ENCODE measurements at regions not wholly inside any gene's neighbourhood (a gene's known extent, or its start where the extent isn't known, plus 50 kb on each side); places are given as distances from the start of the nearest gene placed in this dataset.

GRCh38 chr2:175861958-175862357, 140.1 kb downstream of the LNPK start:
- ChIA-PET CTCF (ENCODE audit: partially characterized antibody) (interaction anchor here (1.0 kb wide), 1 partner anchor 15 kb away, joined by 3 read pairs; no protein-coding TSS in a partner anchor), POLR2A (ENCODE audit: partially characterized antibody) (no interaction called here)
- Histone ChIP-seq H3K4ac (replicated peaks; ENCODE audit: insufficient read length, low read depth, low read length) (no peak overlapping the region), H3K14ac (ENCODE audit: insufficient read length) (no peak overlapping the region), H3K79me2 (ENCODE audit: control insufficient read depth in 1 of 2, insufficient read depth in 2 of 2, low read length in 2 of 2) (no peaks in the 10 kb centered on the region), H3K4me1 (replicated peaks in 1 of 4; ENCODE audit: control insufficient read depth in 3 of 4, insufficient read depth in 4 of 4, low read length in 3 of 4) (no peaks in the 10 kb centered on the region), H2BK5ac (ENCODE audit: low read depth, low read length) (no peak overlapping the region), H3K9me3 (ENCODE audit: insufficient read depth in 2 of 2, low read depth in 1 of 2, low read length in 1 of 2) (no peaks in the 10 kb centered on the region), H3K9ac (replicated peaks in 1 of 4; ENCODE audit: extremely low read depth in 1 of 4, low read depth in 3 of 4, low read length in 3 of 4) (no peak overlapping the region), H2AK5ac (ENCODE audit: low read depth, low read length) (no peak overlapping the region), H3K4me2 (ENCODE audit: insufficient read depth in 1 of 2, low read depth in 2 of 2, low read length in 2 of 2) (no peak overlapping the region), H3K23ac (ENCODE audit: insufficient read length) (no peak overlapping the region), H4K8ac (ENCODE audit: extremely low read depth, insufficient read depth, low read length) (0 out of 2 replicates have a peak overlapping the region, but pooled peaks have one; percentile 48), H3K27ac (ENCODE audit: low read depth, low read length) (no peak overlapping the region), H3K18ac (ENCODE audit: extremely low read depth, low read length) (no peak overlapping the region), H3K27me3 (replicated peaks in 1 of 4; ENCODE audit: control insufficient read depth in 3 of 4, extremely low read depth in 1 of 4, insufficient read depth in 3 of 4, low read length in 3 of 4) (no peaks in the 10 kb centered on the region), H3K4me3 (ENCODE audit: extremely low read depth in 1 of 4, insufficient read depth in 2 of 4, low read depth in 3 of 4, low read length in 4 of 4) (no peak overlapping the region), H2BK12ac (ENCODE audit: low read depth, low read length) (no peak overlapping the region), H2BK15ac (ENCODE audit: low read length) (no peak overlapping the region), H2BK120ac (replicated peaks; ENCODE audit: low read depth, low read length) (no peak overlapping the region), H3K36me3 (ENCODE audit: control insufficient read depth in 2 of 4, insufficient read depth in 4 of 4, low read length in 3 of 4) (no peaks in the 10 kb centered on the region), H3K56ac (replicated peaks; ENCODE audit: insufficient read length, low read depth, low read length) (no peak overlapping the region), H4K91ac (replicated peaks; ENCODE audit: insufficient read length, low read length) (no peak overlapping the region), H2BK20ac (ENCODE audit: low read length) (no peak overlapping the region), H4K20me1 (replicated peaks in 1 of 2; ENCODE audit: control insufficient read depth in 1 of 2, insufficient read depth in 2 of 2, low read length in 2 of 2) (no peaks in the 10 kb centered on the region), H3K23me2 (ENCODE audit: low read depth, low read length) (no peaks in the 10 kb centered on the region), H3K79me1 (ENCODE audit: low read depth, low read length) (no peaks in the 10 kb centered on the region), H4K5ac (ENCODE audit: insufficient read length, low read depth, low read length) (no peak overlapping the region), H2AFZ (ENCODE audit: low read length) (no peak overlapping the region)
- WGBS, 2 experiments (ENCODE audit: extremely low coverage in 1 of 2, insufficient coverage in 1 of 2, insufficient read length in 1 of 2, insufficient replicate concordance in 2 of 2, low coverage in 1 of 2, low lambda C conversion rate in 2 of 2, missing lambda C conversion rate in 1 of 2) = 72% methylated on average over 2 of the region's 2 CpGs; no CpG with 5 or more reads in 1 of the 2 experiments
- no peak for TF ChIP-seq NANOG (IDR thresholded peaks at IDR 0.05; ENCODE audit: insufficient read depth, low read depth, low read length, poor library complexity, severe bottlenecking)
- TF ChIP-seq SIX5 (IDR thresholded peaks at IDR 0.05; ENCODE audit: low read depth, low read length) = no peak
- no peak for TF ChIP-seq MAFK (IDR thresholded peaks at IDR 0.05; ENCODE audit: low read depth, low read length)
- no peak for TF ChIP-seq POLR2AphosphoS5 (IDR thresholded peaks at IDR 0.05; ENCODE audit: low read depth, low read length)
- no peak for TF ChIP-seq KDM4A (IDR thresholded peaks at IDR 0.05; ENCODE audit: low read depth, low read length, severe bottlenecking)
- no peak for TF ChIP-seq EZH2 (IDR thresholded peaks at IDR 0.05; ENCODE audit: low read depth, low read length, severe bottlenecking)
- TF ChIP-seq CBX5 (IDR thresholded peaks at IDR 0.05; ENCODE audit: low read depth, low read length) = no peak
- no peak for DNase-seq (ENCODE audit: low read depth in 1 of 2, low spot score in 2 of 2)
- FAIRE-seq = no peak

Data from H1 (cell line).